ENCODE measurements at regions not wholly inside any gene's neighbourhood (a gene's known extent, or its start where the extent isn't known, plus 50 kb on each side); places are given as distances from the start of the nearest gene placed in this dataset.

DNA sequence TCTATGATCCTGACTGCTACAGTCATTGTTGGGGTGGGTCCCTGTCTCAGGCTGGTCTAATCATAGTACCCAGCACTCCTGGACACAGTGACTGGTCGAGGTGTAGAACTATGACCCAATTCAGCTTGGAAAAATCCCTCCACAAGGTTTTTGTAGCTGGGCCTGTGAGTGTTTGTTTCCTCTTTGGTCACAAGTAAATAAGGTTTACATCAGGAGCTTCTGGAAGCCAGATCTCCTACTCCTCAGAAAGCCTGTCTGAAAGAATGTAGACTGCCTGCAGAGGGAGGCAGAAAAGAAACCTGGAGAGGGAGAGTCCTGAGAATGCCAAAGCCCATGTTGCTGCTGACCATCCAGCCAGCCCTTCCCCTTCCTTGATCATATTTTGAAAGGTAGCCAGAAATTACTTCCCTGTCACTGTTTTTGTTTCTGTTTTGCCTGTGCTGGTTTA, 123.2 kb downstream of the RAP2B start:
- TF ChIP-seq POLR2A (IDR thresholded peaks at IDR 0.05), result no peak
- TF ChIP-seq CTCF (IDR thresholded peaks at IDR 0.05), result no peak

All from body of pancreas (tissue), 4 donors.